GM12878 (cell line): ENCODE measurements at regions not wholly inside any gene's neighbourhood (a gene's known extent, or its start where the extent isn't known, plus 50 kb on each side); places are given as distances from the start of the nearest gene placed in this dataset.

ENCODE experiments used
- ATF2 ChIP-seq: IDR thresholded peaks from 2 replicates; pipeline ENCODE4 v1.6.1; 2012; ENCODE audit warnings: low read length, inconsistent platforms
- CREM ChIP-seq: IDR thresholded peaks from 2 replicates; pipeline ENCODE4 v1.6.1; 2014; ENCODE audit warnings: antibody characterized with exemption, low read depth
- EP300 ChIP-seq, 2 experiments: fragments of 150-350 bp in 1 of 2; IDR thresholded peaks; 2 replicates each; pipeline ENCODE4 v1.6.1; 2011 to 2012; ENCODE audit warnings: low read depth in 2 of 2, low read length in 2 of 2, borderline replicate concordance in 1 of 2, improper control_type of control experiment in 1 of 2, inconsistent platforms in 1 of 2; ENCODE audit not compliant: control insufficient read depth in 1 of 2
- EZH2 ChIP-seq: IDR thresholded peaks from 2 replicates; pipeline ENCODE4 v1.6.1; 2012; ENCODE audit warnings: low read depth, mild to moderate bottlenecking, control low read depth, inconsistent platforms, low read length, borderline replicate concordance; ENCODE audit not compliant: control insufficient read depth
- KDM1A ChIP-seq: fragments of 200-600 bp; sonication (generic); IDR thresholded peaks from 2 replicates; pipeline ENCODE4 v1.6.1; 2016; ENCODE audit warnings: borderline replicate concordance
- MAX ChIP-seq: IDR thresholded peaks from 2 replicates; pipeline ENCODE4 v1.6.1; 2012; ENCODE audit warnings: low read depth, low read length, improper control_type of control experiment
- MXI1 ChIP-seq: fragments of 150-350 bp; IDR thresholded peaks from 2 replicates; pipeline ENCODE4 v1.6.1; 2011; ENCODE audit warnings: low read depth, mild to moderate bottlenecking, inconsistent platforms, low read length, improper control_type of control experiment
- POLR2AphosphoS5 ChIP-seq: IDR thresholded peaks from 2 replicates; pipeline ENCODE4 v1.6.1; 2011; ENCODE audit warnings: mild to moderate bottlenecking, low read length, inconsistent platforms
- SMC3 ChIP-seq: IDR thresholded peaks from 2 replicates; pipeline ENCODE4 v1.6.1; 2011; ENCODE audit warnings: low read length, improper control_type of control experiment, borderline replicate concordance
- TBL1XR1 ChIP-seq: IDR thresholded peaks from 2 replicates; pipeline ENCODE4 v1.6.1; 2012; ENCODE audit warnings: low read depth, low read length, improper control_type of control experiment
- ZBTB40 ChIP-seq: fragments of 450-650 bp; IDR thresholded peaks from 2 replicates; pipeline ENCODE4 v1.6.1; 2016; ENCODE audit warnings: mild to moderate bottlenecking, moderate library complexity, borderline replicate concordance

- TF ChIP-seq EZH2: no peak
- no peak for TF ChIP-seq POLR2AphosphoS5
- no peak for TF ChIP-seq EP300 (IDR thresholded peaks at IDR 0.05; ENCODE audit: borderline replicate concordance in 1 of 2, control insufficient read depth in 1 of 2, low read depth in 2 of 2, low read length in 2 of 2)
- TF ChIP-seq ZBTB40: no peak
- TF ChIP-seq ATF2: no peak
- no peak for TF ChIP-seq KDM1A
- no peak for TF ChIP-seq SMC3
- no peak for TF ChIP-seq CREM
- TF ChIP-seq MAX: no peak
- TF ChIP-seq TBL1XR1: no peak
- no peak for TF ChIP-seq MXI1
Observed at GRCh38 chr2:62425684-62426083, 80.3 kb downstream of the TMEM17 start.
